Right lobe of liver (tissue), 6 donors: ENCODE measurements at regions not wholly inside any gene's neighbourhood (a gene's known extent, or its start where the extent isn't known, plus 50 kb on each side); places are given as distances from the start of the nearest gene placed in this dataset.

ENCODE experiments used
- ATAC-seq, 4 donors: fragments of 200-7000 bp; cut with Tn5 transposase; one replicate each; pipeline ENCODE4 v1.9.1; 2020; ENCODE audit warnings: mild to moderate bottlenecking in 4 of 4, moderate library complexity in 4 of 4
- DNase-seq, 3 donors: peaks; one replicate each; pipeline ENCODE4 v3.0.0-alpha.2; 2020
- H3K27ac ChIP-seq, 3 donors: fragments of 200-600 bp; one replicate each; pipeline ENCODE4 v1.8.0; 2022
- H3K27me3 ChIP-seq, 2 donors: fragments of 200-600 bp; one replicate each; pipeline ENCODE4 v1.8.0; 2022
- H3K36me3 ChIP-seq, 4 donors: fragments of 200-600 bp; sonication (generic) in 1 of 4; one replicate each; pipeline versions ENCODE4 v1.5.1 to v1.8.0; 2017 to 2022; ENCODE audit warnings: control low read depth in 1 of 4
- H3K4me1 ChIP-seq, 4 donors: fragments of 200-600 bp; sonication (generic) in 1 of 4; one replicate each; pipeline versions ENCODE4 v1.5.1 to v1.8.0; 2017 to 2022; ENCODE audit warnings: control low read depth in 1 of 4
- H3K4me3 ChIP-seq, 3 donors: fragments of 200-600 bp; one replicate each; pipeline ENCODE4 v1.8.0; 2022
- H3K9me3 ChIP-seq, 4 donors: fragments of 200-600 bp; sonication (generic) in 1 of 4; one replicate each; pipeline versions ENCODE4 v1.5.1 to v1.8.0; 2017 to 2022; ENCODE audit warnings: control low read depth in 1 of 4
- CTCF ChIP-seq, 4 donors: fragments of 200-600 bp in 3 of 4; fragments of 450-650 bp in 1 of 4; IDR thresholded peaks; one replicate each; pipeline versions ENCODE4 v1.5.1 to v1.8.0; 2016 to 2022; ENCODE audit warnings: antibody characterized with exemption in 4 of 4, mild to moderate bottlenecking in 2 of 4
- POLR2A ChIP-seq: fragments of 450-650 bp; IDR thresholded peaks from one replicate; pipeline ENCODE4 v1.6.1; 2017; ENCODE audit warnings: antibody characterized with exemption, mild to moderate bottlenecking
- WGBS: methylation state at CpG from one replicate; pipeline ENCODE4 v1.1.6; 2018; ENCODE audit warnings: low coverage, low lambda C conversion rate; ENCODE audit not compliant: insufficient coverage; ENCODE audit errors: missing lambda C conversion rate; 5-methylcytosine and 5-hydroxymethylcytosine counted together
- intact Hi-C, 2 donors: fragments of 100-400 bp; cut with DNase I; formaldehyde crosslinking; loops; one replicate each; pipeline versions ENCODE4 v1.11.2 to v1.14.1; 2022
- donor health status: DM: no; HTN: yes; CAD: no.
- donor health status: DM: no; HTN: no; CAD: no.
- donor health status: DM: no; HTN: no; CAD: no.
- donor health status: DM: no; HTN: yes; CAD: no.
- donor health status: DM: no; HTN: yes; CAD: no.

- DNase-seq = no peak
- no peaks in the 10 kb centered on the region for H3K36me3 ChIP-seq
- no peak for ATAC-seq
- TF ChIP-seq CTCF (IDR thresholded peaks at IDR 0.05) = no peak
- no peak for TF ChIP-seq POLR2A
- peaks cover 0 to 18% (median 0%) of the 10 kb centered on the region in 4 donors for H3K4me1 ChIP-seq
- no peak overlapping the region for H3K27ac ChIP-seq
- no peaks in the 10 kb centered on the region for H3K9me3 ChIP-seq
- intact Hi-C loops = no loop called here
- H3K4me3 ChIP-seq = no peak overlapping the region
- H3K27me3 ChIP-seq = no peaks in the 10 kb centered on the region
- 65% methylated on average over 4 of the region's 4 CpGs for WGBS
Measured at GRCh38 chr5:68464424-68464823, 248.9 kb downstream of the PIK3R1 start.

- Histone ChIP-seq H3K27me3 (no peaks in the 10 kb centered on the region), H3K4me1 (peaks cover 0 to 11% (median 0%) of the 10 kb centered on the region in 4 donors), H3K9me3 (no peaks in the 10 kb centered on the region), H3K4me3 (no peak overlapping the region), H3K27ac (no peak overlapping the region), H3K36me3 (no peaks in the 10 kb centered on the region)
- DNase-seq (no peak), ATAC-seq (no peak)
- 86% methylated on average over 3 of the region's 3 CpGs for WGBS
- intact Hi-C loops = no loop called here
- TF ChIP-seq POLR2A = no peak
- TF ChIP-seq CTCF (IDR thresholded peaks at IDR 0.05) = no peak
Measured at GRCh38 chr5:68465133-68465532, 249.6 kb downstream of the PIK3R1 start.

GRCh38 chr5:68465934-68466551, 250.5 kb downstream of the PIK3R1 start:
- no peak for ATAC-seq
- DNase-seq = no peak
- Histone ChIP-seq H3K27ac (no peak overlapping the region), H3K27me3 (no peaks in the 10 kb centered on the region), H3K36me3 (no peaks in the 10 kb centered on the region), H3K4me3 (no peak overlapping the region), H3K9me3 (no peaks in the 10 kb centered on the region), H3K4me1 (peaks cover 0 to 7% (median 0%) of the 10 kb centered on the region in 4 donors)
- WGBS = 84% methylated on average over 6 of the region's 6 CpGs
- intact Hi-C loops = no loop called here
- TF ChIP-seq POLR2A (no peak), CTCF (IDR thresholded peaks at IDR 0.05) (no peak)

GRCh38 chr5:68467208-68467607, 251.7 kb downstream of the PIK3R1 start:
- H3K27me3 ChIP-seq = no peaks in the 10 kb centered on the region
- no peak for DNase-seq
- TF ChIP-seq POLR2A = no peak
- no peak for TF ChIP-seq CTCF (IDR thresholded peaks at IDR 0.05)
- ATAC-seq = no peak
- no peak overlapping the region for H3K27ac ChIP-seq
- H3K36me3 ChIP-seq = no peaks in the 10 kb centered on the region
- no peaks in the 10 kb centered on the region for H3K9me3 ChIP-seq
- H3K4me1 ChIP-seq = peaks cover 0 to 7% (median 0%) of the 10 kb centered on the region in 4 donors
- H3K4me3 ChIP-seq = no peak overlapping the region
- intact Hi-C loops = no loop called here
- 90% methylated on average over 2 of the region's 2 CpGs for WGBS
